ENCODE measurements at regions not wholly inside any gene's neighbourhood (a gene's known extent, or its start where the extent isn't known, plus 50 kb on each side); places are given as distances from the start of the nearest gene placed in this dataset.

GRCh38 chr9:24451346-24451745 lies 94.4 kb downstream of the IZUMO3 start:
- H3K4me1 Mint-ChIP-seq, result no peaks in the 10 kb centered on the region
- Histone ChIP-seq H3K9me3 (ENCODE audit: control extremely low read depth in 1 of 3, control insufficient read depth in 2 of 3, insufficient read depth in 1 of 3, low read length in 2 of 3) (no peaks in the 10 kb centered on the region), H3K4me1 (ENCODE audit: control insufficient read depth in 2 of 2, insufficient read depth in 2 of 2, low read length in 2 of 2) (no peaks in the 10 kb centered on the region), H3K9ac (ENCODE audit: low read length) (no peak overlapping the region), H3K4me3 (ENCODE audit: control extremely low read depth in 1 of 5, extremely low read depth in 1 of 5, insufficient read depth in 1 of 5, low read depth in 2 of 5, low read length in 4 of 5) (no peak overlapping the region), H3K27me3 (replicated peaks in 1 of 4; ENCODE audit: control extremely low read depth in 1 of 4, control insufficient read depth in 3 of 4, insufficient read depth in 4 of 4, low read length in 3 of 4) (no peaks in the 10 kb centered on the region), H4K20me1 (ENCODE audit: control insufficient read depth, insufficient read depth, low read length, poor library complexity, severe bottlenecking) (no peaks in the 10 kb centered on the region), H3K36me3 (replicated peaks in 1 of 2; ENCODE audit: control extremely low read depth in 1 of 2, control insufficient read depth in 1 of 2, extremely low read depth in 1 of 2, insufficient read depth in 2 of 2, low read length in 1 of 2) (no peaks in the 10 kb centered on the region), H2AFZ (ENCODE audit: insufficient read depth, low read depth, low read length, poor library complexity, severe bottlenecking) (no peak overlapping the region), H3K79me2 (ENCODE audit: control insufficient read depth, insufficient read depth, low read length) (no peaks in the 10 kb centered on the region), H3K27ac (ENCODE audit: low read length in 2 of 2) (no peak overlapping the region), H3K4me2 (replicated peaks; ENCODE audit: low read depth, low read length, poor library complexity, severe bottlenecking) (no peak overlapping the region)
- ATAC-seq (ENCODE audit: low read depth), result no peak
- ChIA-PET CTCF (no interaction called here), POLR2A (no interaction called here)
- no peaks in the 10 kb centered on the region for H3K27me3 Mint-ChIP-seq
- no CpG with 5 or more reads among the region's 2 CpGs for WGBS (ENCODE audit: insufficient coverage)
- peaks cover 2% of the 10 kb centered on the region for H3K9me3 Mint-ChIP-seq (ENCODE audit: insufficient read depth)
- TF ChIP-seq EZH2 (IDR thresholded peaks at IDR 0.05; ENCODE audit: borderline replicate concordance, insufficient read depth, low read depth, low read length, poor library complexity, severe bottlenecking), result no peak
- TF ChIP-seq CTCF (IDR thresholded peaks at IDR 0.05), result no peak
- no peak for DNase-seq
- H3K4me3 Mint-ChIP-seq, result no peak overlapping the region
- intact Hi-C loops (cut with micrococcal nuclease), result no loop called here
- H3K27ac Mint-ChIP-seq, result no peak overlapping the region

GRCh38 chr9:24449976-24450375 lies 95.7 kb downstream of the IZUMO3 start:
- Mint-ChIP-seq H3K4me3 (no peak overlapping the region), H3K4me1 (no peaks in the 10 kb centered on the region), H3K9me3 (ENCODE audit: insufficient read depth) (peaks cover 5% of the 10 kb centered on the region), H3K27me3 (no peaks in the 10 kb centered on the region), H3K27ac (no peak overlapping the region)
- Histone ChIP-seq H3K36me3 (replicated peaks in 1 of 2; ENCODE audit: control extremely low read depth in 1 of 2, control insufficient read depth in 1 of 2, extremely low read depth in 1 of 2, insufficient read depth in 2 of 2, low read length in 1 of 2) (no peaks in the 10 kb centered on the region), H3K4me1 (ENCODE audit: control insufficient read depth in 2 of 2, insufficient read depth in 2 of 2, low read length in 2 of 2) (no peaks in the 10 kb centered on the region), H4K20me1 (ENCODE audit: control insufficient read depth, insufficient read depth, low read length, poor library complexity, severe bottlenecking) (no peaks in the 10 kb centered on the region), H3K27ac (ENCODE audit: low read length in 2 of 2) (no peak overlapping the region), H3K79me2 (ENCODE audit: control insufficient read depth, insufficient read depth, low read length) (no peaks in the 10 kb centered on the region), H2AFZ (ENCODE audit: insufficient read depth, low read depth, low read length, poor library complexity, severe bottlenecking) (no peak overlapping the region), H3K4me2 (replicated peaks; ENCODE audit: low read depth, low read length, poor library complexity, severe bottlenecking) (no peak overlapping the region), H3K4me3 (ENCODE audit: control extremely low read depth in 1 of 5, extremely low read depth in 1 of 5, insufficient read depth in 1 of 5, low read depth in 2 of 5, low read length in 4 of 5) (no peak overlapping the region), H3K9ac (ENCODE audit: low read length) (no peak overlapping the region), H3K9me3 (ENCODE audit: control extremely low read depth in 1 of 3, control insufficient read depth in 2 of 3, insufficient read depth in 1 of 3, low read length in 2 of 3) (no peaks in the 10 kb centered on the region), H3K27me3 (replicated peaks in 1 of 4; ENCODE audit: control extremely low read depth in 1 of 4, control insufficient read depth in 3 of 4, insufficient read depth in 4 of 4, low read length in 3 of 4) (no peaks in the 10 kb centered on the region)
- ATAC-seq (ENCODE audit: low read depth), result no peak
- ChIA-PET CTCF (no interaction called here), POLR2A (no interaction called here)
- no peak for DNase-seq
- intact Hi-C loops (cut with micrococcal nuclease), result no loop called here
- TF ChIP-seq EZH2 (IDR thresholded peaks at IDR 0.05; ENCODE audit: borderline replicate concordance, insufficient read depth, low read depth, low read length, poor library complexity, severe bottlenecking) (no peak), CTCF (IDR thresholded peaks at IDR 0.05) (no peak)
- no CpG with 5 or more reads among the region's 1 CpG for WGBS (ENCODE audit: insufficient coverage)
